RPMI7951 (cell line): ENCODE measurements at regions not wholly inside any gene's neighbourhood (a gene's known extent, or its start where the extent isn't known, plus 50 kb on each side); places are given as distances from the start of the nearest gene placed in this dataset.
A peak's percentile ranks its signal among the peaks of the same experiment; 100 is the strongest.

ENCODE experiments used
- DNase-seq: peaks from one replicate; pipeline ENCODE4 v3.0.0-alpha.2; 2012; ENCODE audit warnings: low read depth

DNA sequence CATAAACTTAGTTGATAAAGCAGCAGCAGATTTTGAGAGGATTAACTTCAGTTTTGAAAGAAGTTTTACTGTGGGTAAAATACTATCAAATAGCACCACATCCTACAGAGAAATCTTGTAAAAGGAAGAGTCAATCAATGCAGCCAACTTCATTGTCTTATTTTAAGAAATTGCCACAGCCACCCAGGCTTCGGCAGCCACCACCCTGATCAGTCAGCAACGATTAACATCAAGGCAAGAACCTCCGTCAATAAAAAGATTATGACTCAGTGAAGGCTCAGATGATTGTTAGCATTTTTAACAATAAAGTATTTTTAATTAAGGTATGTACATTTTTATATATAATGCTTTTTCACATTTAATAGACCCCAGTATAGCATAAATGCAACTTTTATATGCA is 122.3 kb upstream of the NR4A3 start:
- DNase-seq = no peak

DNA sequence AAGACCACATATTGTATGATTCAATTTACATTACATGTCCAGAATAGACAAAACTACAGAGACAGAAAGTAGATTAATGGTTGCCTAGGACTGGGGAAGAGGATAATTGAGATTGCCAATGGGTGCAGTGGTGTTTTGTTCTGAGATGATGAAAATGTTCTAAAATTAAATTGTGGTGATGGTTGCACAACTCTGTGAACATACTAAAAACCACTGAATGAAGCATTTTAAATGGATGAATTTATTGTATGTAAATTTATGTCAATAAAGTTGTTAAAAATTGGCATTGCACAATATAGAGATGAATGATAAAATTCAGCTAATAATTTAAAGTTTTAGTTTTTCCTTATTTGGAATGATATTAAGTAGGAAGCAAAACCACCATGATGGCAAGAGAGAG is 109.5 kb upstream of the NR4A3 start:
- DNase-seq = no peak

DNA sequence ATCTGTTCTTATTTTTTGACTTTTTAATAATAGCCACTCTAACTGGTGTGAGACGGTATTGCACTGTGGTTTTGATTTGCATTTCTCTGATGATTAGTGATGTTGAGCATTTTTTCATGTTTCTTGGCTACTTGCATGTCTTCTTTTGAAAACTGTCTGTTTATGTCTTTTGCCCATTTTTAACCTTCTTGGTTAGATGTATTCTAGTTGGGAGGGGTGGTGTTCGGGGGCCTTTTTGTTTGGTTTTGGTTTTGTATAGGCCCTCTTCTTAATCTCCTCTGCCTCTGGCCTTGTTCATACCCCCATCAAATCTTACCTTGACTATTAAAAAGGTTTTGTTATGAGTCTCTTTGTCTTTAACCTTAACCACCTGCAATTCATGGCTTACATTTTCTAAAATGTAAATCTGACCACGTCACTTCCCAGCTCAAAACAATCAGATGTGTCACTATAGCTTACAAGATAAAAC is 107.8 kb upstream of the NR4A3 start:
- DNase-seq = no peak

DNA sequence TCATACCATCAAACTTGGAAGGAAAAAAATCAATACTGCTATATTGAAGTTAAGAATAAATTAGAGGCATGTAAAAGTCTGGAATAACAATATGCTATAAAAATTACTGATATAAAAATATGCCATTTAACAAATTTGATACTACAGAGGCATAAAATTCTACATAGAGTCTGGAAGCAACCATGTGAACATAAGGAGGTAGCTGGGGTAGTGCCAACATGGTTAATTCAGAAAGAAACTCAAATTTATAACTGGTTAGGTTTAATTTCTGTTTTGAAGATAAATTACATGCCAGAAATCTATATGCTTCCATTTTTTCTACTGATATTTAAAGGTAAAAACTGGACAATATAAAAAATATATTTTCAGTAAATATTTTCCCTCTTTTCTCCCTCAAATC is 103.1 kb upstream of the NR4A3 start:
- DNase-seq = no peak

DNA sequence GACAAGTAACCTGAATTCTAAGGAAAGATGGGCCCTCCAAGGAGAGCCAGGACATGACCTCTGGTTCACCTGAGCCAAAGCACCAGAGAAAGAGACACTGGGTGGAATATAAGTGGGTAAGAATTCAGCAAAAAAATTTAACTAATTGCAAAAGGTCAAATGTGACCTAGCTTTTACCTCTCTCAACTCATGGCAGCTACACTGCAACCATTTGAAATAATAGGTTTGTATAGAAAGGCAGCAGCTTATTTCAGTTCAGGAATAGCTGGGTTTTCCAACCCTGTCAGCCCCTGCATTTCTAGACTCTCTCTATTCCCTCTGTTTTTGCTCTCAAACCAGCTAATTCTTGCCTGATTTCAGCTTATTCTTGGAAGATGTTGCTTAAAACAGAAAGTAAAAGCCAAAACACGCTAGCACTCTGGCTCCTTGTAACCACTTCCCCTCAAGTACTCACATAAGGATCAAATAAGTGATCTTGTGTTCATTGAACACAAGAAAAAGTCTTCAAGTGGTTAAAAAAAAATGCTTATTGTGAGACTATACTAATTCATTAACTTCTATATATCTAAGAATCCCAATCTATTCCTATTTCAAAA is 101.1 kb upstream of the NR4A3 start:
- peak; percentile 58 for DNase-seq

DNA sequence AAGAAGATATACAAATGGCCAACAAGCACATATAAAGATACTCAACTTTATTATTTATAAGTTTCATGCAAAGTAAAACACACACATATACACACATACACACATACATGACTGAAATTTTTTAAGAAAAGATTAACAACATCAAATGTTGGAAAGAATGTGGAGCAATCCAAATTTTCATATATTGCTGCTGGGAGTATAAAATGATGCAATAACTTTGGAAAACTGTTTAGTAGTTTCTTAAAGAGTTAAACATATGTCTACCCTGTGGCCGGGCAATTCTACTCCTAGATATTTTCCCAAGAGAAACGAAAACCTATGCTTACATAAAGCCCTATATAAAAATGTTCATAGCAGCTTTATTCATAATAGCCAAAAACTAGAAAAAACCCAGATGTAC is 99.8 kb upstream of the NR4A3 start:
- no peak for DNase-seq

DNA sequence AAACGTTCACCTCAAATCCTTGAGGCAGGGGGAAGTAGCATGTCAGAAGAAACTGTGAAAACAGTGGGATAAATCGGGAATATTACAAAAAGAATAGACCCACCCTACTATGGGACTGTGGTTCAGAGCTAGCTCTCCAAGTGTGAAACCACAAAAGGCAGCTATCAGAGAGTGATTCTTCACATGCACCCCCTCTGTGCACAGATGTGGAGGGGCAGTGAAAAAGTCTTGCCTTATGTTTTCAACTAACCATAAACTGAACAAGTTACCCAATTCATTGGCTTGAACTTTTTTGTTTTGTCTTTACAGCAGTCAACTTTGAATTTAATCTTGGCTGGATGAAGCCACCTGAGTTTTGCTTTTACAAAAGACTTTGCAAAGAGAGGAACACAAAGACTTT is 98.8 kb upstream of the NR4A3 start:
- DNase-seq = no peak

DNA sequence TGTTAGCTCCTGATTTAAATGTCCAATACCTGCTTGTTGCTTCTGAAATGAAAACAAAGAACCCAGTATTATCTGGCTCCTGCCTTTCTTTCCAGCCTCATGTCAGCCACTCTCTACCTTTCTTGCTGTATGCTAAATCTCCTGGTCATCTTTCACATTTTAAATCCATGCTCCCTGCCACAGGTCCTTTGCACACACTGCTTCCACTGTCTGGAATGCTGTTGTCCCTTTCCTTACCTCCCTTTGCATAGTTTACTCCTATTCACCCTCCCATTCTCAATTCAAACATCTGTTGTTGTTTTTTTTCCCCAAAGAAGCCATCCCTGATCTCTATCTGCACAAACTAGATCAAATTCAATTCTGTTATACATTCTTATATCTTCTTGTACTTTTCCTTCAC is 97.0 kb upstream of the NR4A3 start:
- DNase-seq = no peak

DNA sequence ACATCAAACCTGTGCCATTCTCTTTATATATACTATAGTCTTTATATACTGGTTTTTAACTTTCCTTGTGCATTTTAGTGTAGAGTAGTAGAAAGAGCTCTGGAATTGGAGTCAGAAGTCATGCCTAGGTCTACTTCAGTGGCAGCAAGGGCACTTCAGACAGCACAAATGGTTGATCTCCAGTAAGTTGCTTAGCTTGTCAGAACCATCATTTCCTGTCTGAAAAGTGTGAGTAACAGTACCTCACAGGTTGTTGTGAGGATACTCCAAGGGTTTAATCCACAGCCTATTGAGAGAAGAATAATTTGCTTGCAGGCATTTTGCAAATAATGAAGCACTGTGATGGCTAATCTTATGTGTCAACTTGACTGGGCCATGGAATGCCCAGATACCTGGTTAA is 95.8 kb upstream of the NR4A3 start:
- no peak for DNase-seq

DNA sequence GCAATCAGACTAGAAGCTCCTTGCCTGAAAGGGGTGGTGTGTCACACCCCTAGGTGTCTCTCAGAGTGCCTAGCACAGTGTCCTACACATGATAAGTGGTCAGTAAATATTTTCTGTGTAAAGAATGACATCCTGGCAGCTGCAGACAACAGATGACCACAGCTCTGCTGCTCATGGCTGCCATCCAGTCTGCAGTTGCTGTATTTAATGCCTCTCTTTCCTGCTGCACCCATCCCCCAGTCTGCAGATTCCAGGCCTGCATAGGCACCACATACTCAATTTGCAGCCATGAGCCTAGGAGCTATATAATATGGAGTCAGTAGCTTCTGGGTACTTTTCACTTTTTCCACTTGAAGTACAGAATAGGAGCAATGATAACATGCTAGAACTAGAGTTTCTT is 94.9 kb upstream of the NR4A3 start:
- DNase-seq = no peak

DNA sequence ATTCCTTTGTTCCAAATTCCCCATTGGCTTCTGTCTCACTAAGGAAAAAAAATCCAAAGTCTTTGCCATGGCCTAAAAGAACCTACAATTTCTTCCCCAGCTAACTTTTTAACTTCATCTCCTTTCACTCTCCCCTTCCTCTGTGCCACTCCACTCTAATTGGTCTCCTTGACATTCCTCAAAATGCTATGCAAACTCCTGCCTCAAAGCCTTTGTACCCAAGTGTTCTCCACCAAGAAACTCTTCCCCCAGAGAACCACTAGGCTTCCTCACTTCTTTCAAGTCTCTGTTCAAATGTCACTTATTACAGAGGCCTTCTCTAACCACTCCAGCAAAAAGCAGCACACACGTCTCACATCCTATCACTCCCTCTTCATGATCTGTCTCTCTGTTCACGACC is 91.6 kb upstream of the NR4A3 start:
- no peak for DNase-seq

DNA sequence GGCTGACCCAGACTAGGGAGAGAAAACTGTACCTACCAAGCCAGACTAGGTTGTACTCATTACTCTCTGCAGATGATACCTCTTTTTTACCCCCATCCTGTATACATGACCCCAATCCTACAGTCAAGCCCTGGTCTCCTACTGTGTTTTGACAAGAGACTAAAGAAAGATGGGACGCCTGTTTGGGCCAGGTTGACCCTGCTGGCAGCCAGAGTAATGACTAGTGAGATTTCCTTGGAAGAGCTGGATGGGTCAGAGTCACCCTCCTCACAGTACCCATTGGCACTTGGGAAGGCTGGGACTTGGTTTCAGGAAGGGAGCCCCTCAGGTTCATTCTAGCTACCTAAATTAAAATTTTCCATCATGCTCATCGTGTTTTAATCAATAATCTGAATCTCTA is 89.7 kb upstream of the NR4A3 start:
- DNase-seq = no peak

DNA sequence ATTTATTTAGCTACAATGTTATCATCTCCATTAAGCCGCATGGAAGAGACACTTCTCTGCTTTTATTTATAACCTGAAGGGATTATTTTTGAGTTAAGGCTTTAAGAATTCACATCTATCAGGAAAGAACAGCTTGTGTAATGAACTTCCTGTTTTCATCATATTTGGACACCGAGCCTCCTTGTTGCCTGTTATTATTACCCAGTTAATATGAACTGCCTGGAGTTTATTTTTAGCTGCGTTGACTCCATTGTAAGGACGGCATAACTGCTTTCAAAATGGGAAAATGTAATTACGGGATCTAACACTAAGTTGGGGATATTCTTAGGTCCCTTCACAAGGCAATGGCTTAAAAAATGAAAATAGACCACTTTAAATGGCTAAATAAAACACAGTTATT is 89.0 kb upstream of the NR4A3 start:
- DNase-seq = no peak

DNA sequence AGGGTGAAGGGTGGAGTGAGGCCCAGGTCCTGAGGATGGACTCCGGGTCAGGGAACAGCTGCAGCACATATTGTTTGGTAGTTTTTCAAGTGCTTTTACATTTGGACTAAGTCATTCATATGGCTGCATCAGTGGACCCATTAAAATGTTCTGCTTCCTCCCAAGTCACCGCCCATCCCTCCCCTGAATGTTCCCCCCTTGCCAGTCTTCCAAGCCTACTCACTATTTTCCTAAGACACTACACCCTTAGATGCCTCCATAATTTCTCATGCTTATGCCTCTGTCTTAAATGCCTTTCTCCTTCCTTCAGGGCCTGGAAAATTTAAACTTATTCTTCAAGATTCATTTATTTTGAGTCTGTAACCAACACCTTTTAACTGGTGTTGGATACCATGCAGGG is 86.6 kb upstream of the NR4A3 start:
- DNase-seq = no peak

DNA sequence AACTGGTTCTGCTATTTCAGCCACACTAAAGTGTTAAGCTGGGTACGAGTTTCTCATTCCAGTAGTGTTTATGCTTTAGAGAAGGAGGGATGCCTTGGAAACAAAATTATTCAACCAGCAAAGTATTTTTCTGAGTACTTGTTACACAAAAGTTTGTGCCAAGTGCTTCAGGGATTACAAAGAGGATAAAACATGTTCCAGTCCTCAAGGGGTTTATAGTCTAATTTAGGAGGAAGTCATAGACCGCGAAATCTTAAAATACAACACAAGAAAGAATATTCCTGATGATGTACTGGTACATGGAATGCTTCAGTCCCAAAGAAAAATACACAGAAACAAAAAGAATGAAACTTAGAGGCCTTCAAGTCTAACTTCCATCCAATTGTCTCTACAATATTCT is 85.4 kb upstream of the NR4A3 start:
- no peak for DNase-seq

DNA sequence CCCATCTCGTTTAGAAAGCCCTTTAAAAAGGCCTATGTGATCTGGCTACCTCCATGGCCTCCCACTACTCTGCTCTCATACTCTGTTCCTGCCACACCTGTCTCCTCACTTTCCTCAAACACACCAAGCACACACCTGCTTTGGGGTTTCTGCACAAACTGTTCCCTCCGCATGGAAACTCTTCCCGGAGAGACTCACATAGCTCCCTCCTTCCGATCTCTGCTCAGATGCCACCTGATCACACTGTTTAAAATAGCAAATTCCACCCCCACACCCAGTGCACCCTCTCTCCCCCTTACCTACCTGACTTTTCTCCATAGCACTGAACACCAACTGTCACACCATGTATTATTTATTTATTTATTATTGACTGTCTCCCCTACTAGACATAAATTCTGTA is 84.0 kb upstream of the NR4A3 start:
- no peak for DNase-seq

DNA sequence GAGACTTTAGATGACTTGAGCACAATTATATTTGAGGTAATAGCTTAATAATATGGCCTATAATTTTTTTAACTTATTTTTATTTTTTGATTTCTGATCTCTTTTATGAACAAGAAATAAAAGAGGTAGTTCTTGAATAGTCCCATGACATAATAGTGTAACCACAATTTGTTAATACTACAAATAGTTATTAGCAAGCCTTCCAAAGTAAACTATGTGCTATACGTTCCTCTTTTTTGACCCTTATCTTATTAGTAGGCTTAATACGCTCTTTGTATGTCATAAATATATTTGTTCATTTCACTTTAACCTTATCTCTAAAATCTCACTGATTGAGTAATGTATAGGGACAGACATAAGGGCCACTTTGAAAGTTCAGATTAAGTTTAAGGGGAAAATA is 78.7 kb upstream of the NR4A3 start:
- no peak for DNase-seq

DNA sequence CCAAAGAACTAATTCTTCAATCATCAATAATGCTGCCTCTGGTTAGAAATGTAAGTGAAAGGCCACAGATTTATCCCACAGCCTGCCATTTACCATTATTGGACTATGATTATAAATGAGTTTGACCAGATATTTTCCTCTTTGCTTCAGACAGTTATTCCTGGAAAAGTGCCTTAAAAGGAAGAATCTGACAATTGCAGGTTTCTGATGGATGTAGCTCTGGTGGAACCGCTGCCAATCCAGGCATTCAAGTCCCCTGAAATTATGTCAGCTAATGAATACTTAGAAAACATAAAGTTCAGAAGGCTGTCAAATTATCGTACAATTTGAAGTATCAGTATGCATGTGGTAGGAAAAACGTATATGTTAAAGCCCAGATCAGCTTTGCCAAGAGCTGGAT is 78.2 kb upstream of the NR4A3 start:
- no peak for DNase-seq

DNA sequence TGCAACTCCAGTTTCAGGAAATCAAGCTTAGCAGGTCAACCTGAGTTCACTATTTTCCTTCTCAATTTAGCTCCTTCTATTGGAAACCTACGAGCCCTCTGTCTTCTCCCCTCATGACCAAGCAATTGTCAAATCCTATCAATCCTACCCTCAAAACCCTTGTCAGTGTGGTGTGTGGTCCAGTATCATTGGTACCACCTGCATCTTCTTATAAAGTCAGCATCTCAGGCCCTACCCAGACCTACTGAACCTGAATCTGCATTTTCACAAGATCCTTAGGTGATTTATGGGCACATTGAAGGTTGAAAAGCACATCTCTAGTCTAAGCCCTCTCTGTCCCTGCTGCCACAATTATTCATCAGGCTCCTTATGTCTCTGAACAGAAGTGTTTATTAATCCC is 77.6 kb upstream of the NR4A3 start:
- DNase-seq = no peak

DNA sequence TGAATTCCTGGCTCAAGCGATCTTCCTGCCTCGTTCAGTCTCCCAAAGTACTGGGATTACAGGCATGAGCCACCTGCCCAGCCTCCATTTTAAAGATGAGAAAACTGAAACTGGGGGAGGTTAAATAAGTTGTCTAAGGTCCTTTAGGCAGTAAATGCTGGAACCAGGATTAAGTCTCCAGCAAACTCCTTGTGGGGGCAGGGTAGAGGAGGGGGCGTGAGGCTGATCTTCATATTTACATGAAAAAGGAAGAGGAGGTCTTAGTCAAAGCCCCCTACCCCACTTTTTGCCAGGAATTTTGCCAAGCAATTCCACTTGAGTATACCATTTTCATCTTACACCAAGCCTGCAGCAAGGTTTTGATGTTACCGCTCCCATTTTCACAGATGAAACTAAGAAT is 76.6 kb upstream of the NR4A3 start:
- no peak for DNase-seq

DNA sequence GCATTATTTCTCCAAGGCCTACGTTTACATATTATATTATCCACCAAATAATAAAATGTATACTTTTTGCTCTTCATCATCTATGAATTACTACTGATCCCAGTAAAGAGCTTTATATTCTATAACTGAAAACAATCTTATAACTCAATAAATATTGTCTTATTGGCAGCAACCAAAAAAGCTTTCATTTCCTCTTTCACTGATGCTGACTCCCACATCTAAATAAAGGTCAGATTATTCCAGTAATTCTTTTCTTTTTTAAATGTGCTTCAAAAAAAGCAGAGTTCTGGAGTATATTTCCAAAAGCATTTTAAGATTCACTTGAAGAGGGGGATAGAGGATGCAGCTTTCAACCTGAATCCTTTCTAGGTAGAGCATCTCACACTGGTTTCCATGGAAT is 75.3 kb upstream of the NR4A3 start:
- no peak for DNase-seq

DNA sequence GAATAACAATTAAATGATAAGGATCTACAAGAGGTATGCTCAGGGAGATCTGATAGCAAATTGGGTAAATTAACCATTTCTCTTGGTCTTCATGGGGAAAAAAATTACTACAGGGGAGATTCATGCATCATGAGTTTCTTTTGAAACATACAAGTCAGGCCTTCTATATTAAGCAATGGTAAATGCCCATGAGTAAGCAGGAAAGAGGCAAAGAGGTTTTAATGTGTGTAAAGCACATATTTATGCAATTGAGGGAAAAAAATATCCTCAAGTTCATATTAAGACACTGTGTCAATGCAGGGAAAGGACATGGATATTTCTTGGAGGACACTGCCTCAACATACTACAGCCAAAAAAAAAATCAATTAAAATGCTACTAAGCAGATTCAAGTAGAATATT is 73.4 kb upstream of the NR4A3 start:
- DNase-seq = no peak

DNA sequence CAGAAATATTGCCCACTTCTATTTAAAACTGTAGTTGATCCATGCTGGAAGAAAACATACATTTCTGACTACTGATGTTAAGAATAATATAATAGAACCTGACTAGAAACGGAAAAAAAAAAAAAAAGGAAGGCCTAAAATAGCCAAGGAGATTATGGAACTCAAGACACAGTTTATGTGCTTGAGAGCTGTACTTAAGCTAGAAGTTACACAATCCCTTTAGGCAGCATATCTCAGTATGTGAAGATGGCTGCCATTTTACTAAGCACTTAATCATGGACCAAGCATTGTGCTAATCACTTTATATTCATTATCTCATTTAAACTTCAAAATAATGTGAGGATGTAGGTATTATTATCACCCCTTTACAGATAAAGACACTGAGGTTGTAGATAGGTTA is 73.0 kb upstream of the NR4A3 start:
- no peak for DNase-seq

DNA sequence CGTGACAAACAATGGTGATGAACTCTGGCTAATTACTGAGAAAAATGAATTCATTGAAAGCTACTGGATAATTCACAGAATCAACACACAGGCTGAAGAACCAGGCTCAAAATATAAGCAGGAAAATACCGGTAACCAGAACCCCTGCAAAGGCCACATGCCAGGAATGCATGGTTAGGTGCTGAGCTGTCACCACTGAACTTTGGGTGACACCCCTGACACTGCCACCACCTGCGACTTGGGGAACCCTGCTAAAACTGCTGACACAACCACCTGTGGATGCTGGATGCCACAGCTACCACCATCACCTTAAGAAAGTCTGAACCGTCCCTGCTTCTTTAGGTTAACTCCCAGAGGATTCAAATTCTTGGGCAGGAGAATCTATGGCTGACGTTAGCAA is 72.0 kb upstream of the NR4A3 start:
- no peak for DNase-seq

DNA sequence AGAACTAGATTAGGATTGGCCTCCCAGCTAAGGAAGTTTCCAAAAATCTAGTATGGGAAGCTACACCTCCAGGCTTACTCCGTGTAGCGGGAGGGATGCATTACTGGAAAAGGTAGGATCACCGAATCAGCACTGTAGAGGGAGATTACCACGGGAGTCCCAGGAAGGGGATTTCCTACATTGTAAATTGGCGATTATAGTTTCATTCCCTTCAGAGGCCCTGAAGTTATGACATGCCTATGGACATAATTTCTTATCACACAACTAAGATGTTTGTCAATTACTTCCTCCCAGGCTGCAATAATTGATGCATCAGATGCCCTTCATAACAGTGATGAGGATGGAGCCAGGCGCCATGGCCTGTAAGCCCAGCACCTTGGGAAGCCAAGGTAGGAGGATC is 71.2 kb upstream of the NR4A3 start:
- no peak for DNase-seq
